Fibroblast of lung (primary cell): ENCODE measurements at regions not wholly inside any gene's neighbourhood (a gene's known extent, or its start where the extent isn't known, plus 50 kb on each side); places are given as distances from the start of the nearest gene placed in this dataset.

Source experiments
- CTCF ChIP-seq, 2 donors: IDR thresholded peaks in 1 of 2; conservative IDR thresholded peaks in 1 of 2; 1 replicate in 1 of 2; 2 replicates in 1 of 2; pipeline ENCODE4 v1.5.1; 2011 to 2012; ENCODE audit warnings: low read length in 2 of 2, control low read depth in 1 of 2, inconsistent platforms in 1 of 2, low read depth in 1 of 2, mild to moderate bottlenecking in 1 of 2
- EZH2 ChIP-seq: IDR thresholded peaks from 2 replicates; pipeline ENCODE4 v1.5.1; 2012; ENCODE audit warnings: low read length, control low read depth, mild to moderate bottlenecking; ENCODE audit errors: missing control alignments

GRCh38 chr3:56854856-56855611 is 53.3 kb upstream of the ARHGEF3 start:
- TF ChIP-seq CTCF (conservative IDR thresholded peaks at IDR 0.05 in 1 of 2, IDR thresholded peaks at IDR 0.05 in 1 of 2; ENCODE audit: low read depth in 1 of 2, low read length in 2 of 2), result no peak
- no peak for TF ChIP-seq EZH2
